Esophagus mucosa (tissue), 1 donor: ENCODE measurements at regions not wholly inside any gene's neighbourhood (a gene's known extent, or its start where the extent isn't known, plus 50 kb on each side); places are given as distances from the start of the nearest gene placed in this dataset.
"Not testable (repeated sequence)": the region's sequence is repeated elsewhere in the genome, so short reads cannot be mapped to it uniquely, and the experiment has no call there.

Source experiments
- ATAC-seq: fragments of 200-7000 bp; cut with Tn5 transposase; one replicate; pipeline ENCODE4 v1.9.1; 2020
- donor health status: DM: yes; HTN: yes; CAD: no.

GRCh38 chr1:189616893-189617292 lies 860.8 kb downstream of the BRINP3 start:
- no peak for ATAC-seq

- ATAC-seq, result peak; percentile 45
These were observed 857.9 kb downstream of the BRINP3 start for GRCh38 chr1:189619682-189620332.

GRCh38 chr1:189620471-189620870 lies 857.2 kb downstream of the BRINP3 start:
- ATAC-seq, result no peak

- ATAC-seq, result no peak
These were observed 854.3 kb downstream of the BRINP3 start for GRCh38 chr1:189623336-189623735.

GRCh38 chr1:189627427-189627826 lies 850.2 kb downstream of the BRINP3 start:
- ATAC-seq, result no peak

- ATAC-seq, result no peak
These were observed 848.8 kb downstream of the BRINP3 start for GRCh38 chr1:189628857-189629256.

GRCh38 chr1:189633658-189634057 lies 844.0 kb downstream of the BRINP3 start:
- no peak for ATAC-seq

- no peak for ATAC-seq
These were observed 840.6 kb downstream of the BRINP3 start for GRCh38 chr1:189637041-189637440.

- not testable (repeated sequence) for ATAC-seq
These were observed 833.5 kb downstream of the BRINP3 start for GRCh38 chr1:189644156-189644555.

GRCh38 chr1:189644970-189645369 lies 832.7 kb downstream of the BRINP3 start:
- no peak for ATAC-seq

GRCh38 chr1:189646066-189646465 lies 831.6 kb downstream of the BRINP3 start:
- no peak for ATAC-seq

GRCh38 chr1:189654906-189655305 lies 822.8 kb downstream of the BRINP3 start:
- ATAC-seq, result no peak

- no peak for ATAC-seq
These were observed 820.8 kb downstream of the BRINP3 start for GRCh38 chr1:189656628-189657530.

- ATAC-seq, result no peak
These were observed 819.9 kb downstream of the BRINP3 start for GRCh38 chr1:189657715-189658114.

GRCh38 chr1:189658381-189658780 lies 819.3 kb downstream of the BRINP3 start:
- ATAC-seq, result no peak

GRCh38 chr1:189659731-189660130 lies 817.9 kb downstream of the BRINP3 start:
- ATAC-seq, result no peak

- no peak for ATAC-seq
These were observed 815.5 kb downstream of the BRINP3 start for GRCh38 chr1:189662190-189662589.

GRCh38 chr1:189669846-189670245 lies 807.8 kb downstream of the BRINP3 start:
- ATAC-seq, result no peak

GRCh38 chr1:189673217-189673616 lies 804.4 kb downstream of the BRINP3 start:
- no peak for ATAC-seq

GRCh38 chr1:189675712-189676244 lies 801.9 kb downstream of the BRINP3 start:
- no peak for ATAC-seq

- no peak for ATAC-seq
These were observed 798.9 kb downstream of the BRINP3 start for GRCh38 chr1:189678779-189679178.

GRCh38 chr1:189681252-189681919 lies 796.3 kb downstream of the BRINP3 start:
- ATAC-seq, result no peak

GRCh38 chr1:189682591-189682990 lies 795.1 kb downstream of the BRINP3 start:
- no peak for ATAC-seq
